ENCODE measurements at regions not wholly inside any gene's neighbourhood (a gene's known extent, or its start where the extent isn't known, plus 50 kb on each side); places are given as distances from the start of the nearest gene placed in this dataset.
"Not testable (repeated sequence)": the region's sequence is repeated elsewhere in the genome, so short reads cannot be mapped to it uniquely, and the experiment has no call there.

DNA sequence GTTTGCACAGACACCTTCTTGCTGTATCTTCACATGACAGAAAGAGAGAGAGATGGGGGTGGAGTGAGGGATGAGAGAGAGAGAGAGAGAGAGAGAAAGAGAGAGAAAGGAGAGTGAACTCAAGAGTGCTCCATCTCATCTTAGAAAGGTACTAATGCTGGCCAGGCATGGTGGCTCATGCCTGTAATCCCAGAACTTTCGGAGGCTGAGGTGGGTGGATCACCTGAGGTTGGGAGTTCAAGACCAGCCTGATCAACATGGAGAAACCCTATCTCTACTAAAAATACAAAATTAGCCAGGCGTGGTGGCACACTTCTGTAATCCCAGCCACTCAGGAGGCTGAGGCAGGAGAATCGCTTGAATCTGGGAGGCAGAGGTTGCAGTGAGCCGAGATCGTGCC lies 132.5 kb downstream of the NPIPB5 start:
- not testable (repeated sequence) for TF ChIP-seq POLR2A (IDR thresholded peaks at IDR 0.05)
- TF ChIP-seq, protein P1, sequence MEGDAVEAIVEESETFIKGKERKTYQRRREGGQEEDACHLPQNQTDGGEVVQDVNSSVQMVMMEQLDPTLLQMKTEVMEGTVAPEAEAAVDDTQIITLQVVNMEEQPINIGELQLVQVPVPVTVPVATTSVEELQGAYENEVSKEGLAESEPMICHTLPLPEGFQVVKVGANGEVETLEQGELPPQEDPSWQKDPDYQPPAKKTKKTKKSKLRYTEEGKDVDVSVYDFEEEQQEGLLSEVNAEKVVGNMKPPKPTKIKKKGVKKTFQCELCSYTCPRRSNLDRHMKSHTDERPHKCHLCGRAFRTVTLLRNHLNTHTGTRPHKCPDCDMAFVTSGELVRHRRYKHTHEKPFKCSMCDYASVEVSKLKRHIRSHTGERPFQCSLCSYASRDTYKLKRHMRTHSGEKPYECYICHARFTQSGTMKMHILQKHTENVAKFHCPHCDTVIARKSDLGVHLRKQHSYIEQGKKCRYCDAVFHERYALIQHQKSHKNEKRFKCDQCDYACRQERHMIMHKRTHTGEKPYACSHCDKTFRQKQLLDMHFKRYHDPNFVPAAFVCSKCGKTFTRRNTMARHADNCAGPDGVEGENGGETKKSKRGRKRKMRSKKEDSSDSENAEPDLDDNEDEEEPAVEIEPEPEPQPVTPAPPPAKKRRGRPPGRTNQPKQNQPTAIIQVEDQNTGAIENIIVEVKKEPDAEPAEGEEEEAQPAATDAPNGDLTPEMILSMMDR (IDR thresholded peaks at IDR 0.05), result not testable (repeated sequence)

All from esophagus squamous epithelium (tissue), 4 donors.